Rectal smooth muscle tissue (tissue), 1 donor: ENCODE measurements at regions not wholly inside any gene's neighbourhood (a gene's known extent, or its start where the extent isn't known, plus 50 kb on each side); places are given as distances from the start of the nearest gene placed in this dataset.

Source experiments
- H3K27ac ChIP-seq: one replicate; pipeline ENCODE4 v1.7.0; 2013; ENCODE audit warnings: low read depth, low read length, inconsistent platforms
- H3K27me3 ChIP-seq: one replicate; pipeline ENCODE4 v1.7.0; 2013; ENCODE audit warnings: low read length; ENCODE audit not compliant: control insufficient read depth, insufficient read depth
- H3K36me3 ChIP-seq: one replicate; pipeline ENCODE4 v1.7.0; 2013; ENCODE audit warnings: low read length; ENCODE audit not compliant: control insufficient read depth, insufficient read depth
- H3K4me1 ChIP-seq: one replicate; pipeline ENCODE4 v1.7.0; 2013; ENCODE audit warnings: low read length; ENCODE audit not compliant: control insufficient read depth, insufficient read depth
- H3K4me3 ChIP-seq: one replicate; pipeline ENCODE4 v1.7.0; 2013; ENCODE audit warnings: low read length
- H3K9ac ChIP-seq: one replicate; pipeline ENCODE4 v1.7.0; 2013; ENCODE audit warnings: low read length

DNA sequence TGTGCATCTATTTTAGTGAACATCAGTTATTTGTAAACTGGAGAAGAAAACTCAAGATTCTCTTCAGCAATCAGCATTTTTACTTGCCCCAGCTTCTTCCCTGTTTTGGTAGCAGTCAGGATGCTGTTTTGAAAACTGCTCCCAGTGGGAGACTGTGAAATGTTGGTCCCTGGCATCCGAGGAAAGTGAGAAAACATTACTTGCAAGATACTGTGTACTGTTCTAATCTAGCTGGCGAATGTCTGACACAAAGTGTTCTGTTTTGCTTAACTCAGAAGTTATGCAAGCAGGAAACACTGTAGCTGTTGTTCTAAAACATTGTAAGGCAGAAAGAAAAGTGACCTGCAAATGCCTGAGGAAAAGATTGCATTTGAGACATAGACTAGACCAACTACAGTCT lies 171.8 kb upstream of the POM121L12 start:
- no peaks in the 10 kb centered on the region for H3K36me3 ChIP-seq
- no peak overlapping the region for H3K4me3 ChIP-seq
- H3K27ac ChIP-seq = no peak overlapping the region
- H3K4me1 ChIP-seq = no peaks in the 10 kb centered on the region
- H3K27me3 ChIP-seq = no peaks in the 10 kb centered on the region
- no peak overlapping the region for H3K9ac ChIP-seq

DNA sequence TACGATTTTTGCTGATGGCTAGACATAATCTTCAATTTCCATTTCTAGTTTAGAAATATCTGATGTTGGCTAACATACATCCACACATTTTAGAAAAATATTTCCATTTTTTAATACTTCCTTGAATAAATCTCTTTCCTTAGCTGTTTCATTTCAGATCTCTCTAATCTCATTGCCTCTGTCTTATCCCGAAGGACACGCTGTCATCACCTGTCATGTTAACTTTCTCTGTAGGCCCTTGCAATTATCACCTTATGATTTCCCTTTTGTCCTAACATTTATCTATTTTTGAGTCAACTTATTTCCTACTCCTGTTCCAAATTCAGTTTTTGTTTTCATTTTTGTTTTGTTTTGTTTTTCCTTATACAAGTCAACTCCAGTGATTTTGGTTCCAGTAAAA lies 173.1 kb upstream of the POM121L12 start:
- H3K27me3 ChIP-seq = no peaks in the 10 kb centered on the region
- H3K36me3 ChIP-seq = no peaks in the 10 kb centered on the region
- H3K27ac ChIP-seq = no peak overlapping the region
- no peak overlapping the region for H3K4me3 ChIP-seq
- no peaks in the 10 kb centered on the region for H3K4me1 ChIP-seq
- H3K9ac ChIP-seq = no peak overlapping the region

DNA sequence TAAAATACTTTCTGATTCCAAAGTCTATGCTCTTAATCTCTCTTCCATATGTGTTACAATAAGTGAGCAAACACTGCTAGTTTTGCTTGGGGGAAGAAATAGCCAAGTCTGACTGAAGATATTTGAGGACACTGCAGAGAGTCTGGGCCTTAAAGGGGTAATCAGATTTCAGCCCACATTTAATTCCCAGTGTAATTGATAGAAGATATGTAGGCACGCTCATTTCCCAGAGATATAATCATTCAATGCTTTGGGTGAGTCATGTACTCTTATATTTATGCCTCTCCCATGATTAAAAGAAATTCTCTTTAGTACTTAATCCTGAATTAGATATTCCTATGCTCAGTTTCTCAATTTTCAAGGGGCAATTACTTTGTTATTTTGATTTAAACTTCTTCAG lies 178.1 kb upstream of the POM121L12 start:
- no peaks in the 10 kb centered on the region for H3K4me1 ChIP-seq
- no peak overlapping the region for H3K9ac ChIP-seq
- H3K27me3 ChIP-seq = no peaks in the 10 kb centered on the region

DNA sequence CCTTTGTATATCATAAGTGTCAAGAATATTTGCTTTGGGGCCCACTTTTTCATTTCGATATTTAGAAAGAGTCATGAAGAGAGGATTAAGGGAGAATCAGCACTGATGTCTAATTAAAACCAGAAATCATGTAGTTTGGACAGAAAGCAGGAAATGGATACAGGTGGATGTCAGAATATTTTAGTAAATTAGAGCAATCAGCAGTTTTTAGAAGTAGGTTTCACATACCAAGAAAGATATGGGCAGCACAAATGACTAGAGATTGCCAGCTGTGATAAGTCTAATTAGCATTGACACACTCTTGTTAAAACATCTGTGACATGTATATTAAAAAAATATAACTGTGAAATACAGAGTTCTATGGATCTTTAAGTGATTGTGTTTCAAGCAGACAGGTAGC lies 180.8 kb upstream of the POM121L12 start:
- H3K27ac ChIP-seq = no peak overlapping the region
- no peak overlapping the region for H3K9ac ChIP-seq
- no peaks in the 10 kb centered on the region for H3K27me3 ChIP-seq
- no peaks in the 10 kb centered on the region for H3K36me3 ChIP-seq
- no peak overlapping the region for H3K4me3 ChIP-seq
- no peaks in the 10 kb centered on the region for H3K4me1 ChIP-seq

More for the DNA sequence above, 178.1 kb upstream of the POM121L12 start:
- H3K27ac ChIP-seq = no peak overlapping the region
- no peaks in the 10 kb centered on the region for H3K36me3 ChIP-seq
- H3K4me3 ChIP-seq = no peak overlapping the region

DNA sequence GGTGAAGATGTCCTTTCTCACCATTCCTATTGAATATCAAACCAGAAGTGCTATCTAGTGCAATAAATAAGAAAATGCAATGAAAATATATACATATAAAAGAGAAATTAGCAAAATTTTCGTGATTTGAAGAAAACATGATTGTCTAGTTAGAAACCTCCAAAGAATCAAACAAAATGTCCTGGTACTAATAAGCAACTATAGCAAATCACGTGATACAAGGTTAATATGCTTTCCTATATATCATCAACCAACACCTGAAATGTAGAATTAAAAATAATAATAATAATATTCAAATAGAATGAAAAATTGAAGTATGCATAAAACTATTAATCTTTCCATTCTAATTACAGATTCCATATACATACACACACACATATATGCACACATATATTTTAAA lies 183.9 kb upstream of the POM121L12 start:
- Histone ChIP-seq H3K27me3 (no peaks in the 10 kb centered on the region), H3K4me3 (no peak overlapping the region), H3K9ac (no peak overlapping the region), H3K27ac (no peak overlapping the region), H3K4me1 (no peaks in the 10 kb centered on the region), H3K36me3 (no peaks in the 10 kb centered on the region)

DNA sequence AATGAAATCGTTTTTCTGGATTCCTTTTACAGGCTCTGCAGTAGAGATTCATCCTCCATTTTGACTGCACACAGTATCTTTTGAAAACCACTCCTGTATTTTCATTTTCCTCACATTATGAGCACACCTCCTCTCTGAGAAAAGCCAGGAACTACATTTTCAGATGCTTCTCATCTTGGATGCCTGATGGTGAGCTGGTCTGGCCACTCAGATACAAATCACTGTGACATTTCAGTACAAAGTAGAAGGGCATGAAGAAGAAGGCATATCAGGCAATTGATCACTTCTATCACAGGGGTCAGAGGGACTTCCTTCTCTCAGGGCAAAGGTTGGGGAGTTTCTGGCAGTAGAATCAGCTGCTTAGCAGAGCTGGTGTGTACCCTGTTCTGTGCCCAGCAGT lies 192.0 kb upstream of the POM121L12 start:
- Histone ChIP-seq H3K36me3 (no peaks in the 10 kb centered on the region), H3K4me3 (no peak overlapping the region), H3K27me3 (no peaks in the 10 kb centered on the region), H3K27ac (no peak overlapping the region), H3K4me1 (no peaks in the 10 kb centered on the region), H3K9ac (no peak overlapping the region)

DNA sequence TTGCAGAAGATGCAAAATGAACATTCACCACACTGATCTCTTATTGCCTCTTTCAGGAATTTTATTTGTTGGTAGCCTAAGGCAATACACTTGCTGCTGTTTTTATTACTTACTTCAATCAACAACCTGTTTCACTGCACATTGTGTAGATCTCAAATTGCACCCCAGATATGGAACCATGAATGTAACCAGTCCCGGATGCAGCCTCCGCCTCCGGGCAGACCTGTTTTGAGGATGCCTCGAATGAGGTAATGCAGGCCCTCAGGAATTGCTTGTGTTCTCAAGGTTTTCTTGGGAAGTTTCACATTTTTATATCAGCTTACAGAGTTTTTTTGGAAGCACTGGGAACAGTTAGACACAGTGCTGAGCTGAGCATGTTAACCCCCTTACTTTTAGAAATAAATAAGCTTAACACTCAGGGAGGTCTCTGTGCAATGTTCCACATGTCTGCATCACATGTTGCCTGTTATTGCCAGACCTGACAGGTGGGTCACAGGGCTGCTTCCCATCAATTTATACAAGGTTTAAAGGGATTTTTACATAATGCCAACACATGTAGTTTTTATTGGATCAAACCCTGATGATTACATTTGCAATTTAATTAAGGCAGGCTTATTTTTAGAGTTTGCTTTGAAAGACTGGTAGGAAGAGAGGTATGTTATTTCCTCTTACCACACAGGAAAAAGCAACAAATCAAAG lies 193.1 kb upstream of the POM121L12 start:
- Histone ChIP-seq H3K9ac (no peak overlapping the region), H3K4me1 (no peaks in the 10 kb centered on the region), H3K4me3 (no peak overlapping the region), H3K27me3 (no peaks in the 10 kb centered on the region), H3K36me3 (no peaks in the 10 kb centered on the region), H3K27ac (no peak overlapping the region)

DNA sequence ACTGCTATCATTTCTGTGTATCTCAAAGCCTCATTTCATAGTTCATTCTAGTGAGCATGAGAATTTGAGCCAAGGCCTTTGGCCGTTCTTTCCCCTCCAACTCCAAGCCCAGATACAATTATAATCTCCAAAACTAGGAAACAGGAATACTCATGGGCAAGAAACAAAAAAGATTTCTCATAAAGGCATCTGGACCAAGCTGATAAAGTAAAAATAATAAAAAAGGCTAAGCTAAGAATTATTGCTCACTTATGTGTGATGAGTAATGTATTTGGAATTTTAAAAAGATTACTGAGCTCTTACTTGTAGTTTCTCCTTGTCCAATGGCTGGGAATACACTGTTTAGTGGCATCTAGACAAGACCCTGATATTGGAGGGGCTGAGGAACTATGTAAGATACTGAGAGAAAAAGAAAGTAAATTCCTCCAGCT lies 196.4 kb upstream of the POM121L12 start:
- H3K36me3 ChIP-seq = no peaks in the 10 kb centered on the region
- no peak overlapping the region for H3K4me3 ChIP-seq
- H3K9ac ChIP-seq = no peak overlapping the region
- no peaks in the 10 kb centered on the region for H3K4me1 ChIP-seq
- H3K27me3 ChIP-seq = no peaks in the 10 kb centered on the region
- H3K27ac ChIP-seq = no peak overlapping the region

DNA sequence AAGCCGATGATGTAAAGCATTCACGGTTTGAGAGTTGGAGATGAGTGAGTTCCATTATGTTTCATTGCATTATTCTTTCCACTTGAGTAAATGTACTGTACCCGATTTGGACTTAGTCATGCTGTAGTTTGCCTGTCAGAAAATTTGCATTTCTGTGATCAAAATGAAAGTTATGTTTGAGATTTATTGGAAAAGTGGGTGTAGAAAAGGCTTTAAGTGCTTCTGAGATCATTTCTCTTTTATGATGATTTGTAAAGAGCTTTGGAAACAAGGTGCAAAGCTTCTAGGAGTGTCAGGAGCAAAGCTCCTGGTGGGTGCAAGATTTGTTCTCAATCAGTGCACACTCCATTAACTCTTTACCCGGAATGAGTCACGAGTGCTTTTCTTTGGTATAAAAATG lies 204.1 kb upstream of the POM121L12 start:
- H3K36me3 ChIP-seq = no peaks in the 10 kb centered on the region
- no peak overlapping the region for H3K27ac ChIP-seq
- H3K9ac ChIP-seq = no peak overlapping the region
- H3K27me3 ChIP-seq = no peaks in the 10 kb centered on the region
- no peaks in the 10 kb centered on the region for H3K4me1 ChIP-seq
- no peak overlapping the region for H3K4me3 ChIP-seq

DNA sequence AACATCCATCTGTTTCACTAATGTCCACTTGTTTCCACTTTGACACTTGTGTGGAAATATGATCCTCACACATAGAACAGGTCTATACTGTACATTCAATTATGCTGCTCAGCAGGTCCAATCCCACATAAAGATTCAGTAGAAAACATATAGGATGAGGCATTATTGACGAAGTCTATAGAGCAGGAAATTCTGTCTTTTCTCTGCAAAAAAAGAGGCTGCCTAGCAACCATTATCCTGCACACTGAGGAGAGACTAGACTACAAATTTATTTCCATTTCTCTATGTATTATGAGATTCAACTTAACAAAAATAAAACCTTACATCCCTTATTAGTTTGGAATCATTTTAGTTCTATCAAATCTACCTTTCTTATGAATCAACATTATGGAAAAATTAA lies 204.6 kb upstream of the POM121L12 start:
- Histone ChIP-seq H3K9ac (no peak overlapping the region), H3K36me3 (no peaks in the 10 kb centered on the region), H3K27me3 (no peaks in the 10 kb centered on the region), H3K4me1 (no peaks in the 10 kb centered on the region), H3K27ac (no peak overlapping the region), H3K4me3 (no peak overlapping the region)

DNA sequence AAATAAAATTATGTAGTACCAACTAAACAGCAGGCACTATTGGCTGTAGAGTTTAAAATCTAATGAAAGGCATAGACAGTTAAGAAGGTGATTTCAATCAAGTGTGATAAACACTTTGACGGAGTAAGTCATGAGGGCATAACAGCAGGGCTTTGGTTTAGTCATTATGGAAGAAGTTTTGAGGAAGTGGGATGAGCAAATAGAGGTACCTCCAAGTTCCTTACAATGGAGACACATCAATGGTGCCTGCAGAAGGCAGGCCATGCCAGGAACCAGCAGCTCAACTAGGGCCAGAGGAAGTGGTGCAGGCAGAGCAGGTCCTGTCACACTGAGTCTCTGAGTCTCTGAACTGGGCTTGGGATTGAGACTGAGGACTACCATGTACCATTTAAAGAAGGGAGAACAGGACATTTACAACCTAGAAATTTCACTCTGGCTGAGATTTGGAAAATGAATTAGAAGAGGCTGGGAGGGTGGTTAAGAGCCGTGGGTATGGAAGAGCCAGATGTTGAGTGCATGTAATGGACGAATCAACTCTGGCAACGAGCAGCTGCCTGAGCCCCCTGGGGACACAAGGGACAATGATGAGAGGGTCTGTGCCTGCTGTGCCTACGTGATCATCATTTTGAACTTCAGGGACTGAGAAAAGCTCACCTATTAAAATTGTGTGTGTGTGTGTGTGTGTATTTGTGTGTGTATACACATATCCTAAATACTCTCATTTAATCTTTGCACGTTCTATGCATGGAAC lies 208.7 kb upstream of the POM121L12 start:
- Histone ChIP-seq H3K9ac (no peak overlapping the region), H3K36me3 (no peaks in the 10 kb centered on the region), H3K4me1 (no peaks in the 10 kb centered on the region)

DNA sequence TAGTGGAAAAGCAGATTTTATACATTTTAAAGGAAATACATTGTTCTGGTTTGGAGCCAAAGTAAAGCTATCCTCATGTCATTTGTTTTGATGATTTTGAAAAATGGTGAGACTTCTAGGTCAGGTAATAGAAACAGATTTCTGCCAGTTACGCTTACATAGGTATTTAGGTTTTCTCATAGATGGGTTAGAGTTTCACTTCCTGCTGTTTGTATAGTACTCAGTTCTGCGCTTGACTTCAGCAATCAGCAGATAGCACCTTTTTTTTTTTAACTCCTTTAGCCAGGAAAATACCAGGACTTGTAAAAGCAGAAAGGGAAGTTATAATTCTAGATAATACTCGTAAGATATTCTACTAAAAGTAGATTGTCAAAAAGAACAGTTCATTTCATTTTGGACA lies 209.8 kb upstream of the POM121L12 start:
- H3K4me3 ChIP-seq = no peak overlapping the region
- no peaks in the 10 kb centered on the region for H3K27me3 ChIP-seq
- H3K4me1 ChIP-seq = no peaks in the 10 kb centered on the region
- no peak overlapping the region for H3K27ac ChIP-seq
- H3K9ac ChIP-seq = no peak overlapping the region
- H3K36me3 ChIP-seq = no peaks in the 10 kb centered on the region

More for the DNA sequence above, 208.7 kb upstream of the POM121L12 start:
- Histone ChIP-seq H3K27ac (no peak overlapping the region), H3K27me3 (no peaks in the 10 kb centered on the region), H3K4me3 (no peak overlapping the region)

DNA sequence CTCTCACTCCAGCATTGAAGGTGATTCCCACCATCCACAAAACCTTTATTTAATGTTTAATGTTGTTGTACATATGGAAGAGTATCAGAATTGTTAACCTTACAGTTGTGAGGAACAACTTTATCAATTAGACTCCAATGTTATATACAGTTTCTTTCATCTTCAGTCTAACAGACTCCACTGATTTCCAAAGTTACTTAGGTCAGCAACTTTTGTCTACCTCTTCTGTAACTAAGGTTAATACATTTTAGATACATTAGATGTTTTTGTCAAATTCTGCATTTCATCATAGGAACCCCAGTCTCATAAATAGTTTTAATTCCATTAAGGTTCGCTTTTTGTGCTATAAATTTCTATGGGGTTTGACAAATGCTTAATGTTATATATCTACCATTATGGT lies 223.9 kb upstream of the POM121L12 start:
- Histone ChIP-seq H3K4me1 (no peaks in the 10 kb centered on the region), H3K4me3 (no peak overlapping the region)

More for the DNA sequence above, 223.9 kb upstream of the POM121L12 start:
- no peaks in the 10 kb centered on the region for H3K27me3 ChIP-seq
- H3K36me3 ChIP-seq = no peaks in the 10 kb centered on the region
- H3K27ac ChIP-seq = no peak overlapping the region
- H3K9ac ChIP-seq = no peak overlapping the region
